ENCODE measurements at regions not wholly inside any gene's neighbourhood (a gene's known extent, or its start where the extent isn't known, plus 50 kb on each side); places are given as distances from the start of the nearest gene placed in this dataset.

DNA sequence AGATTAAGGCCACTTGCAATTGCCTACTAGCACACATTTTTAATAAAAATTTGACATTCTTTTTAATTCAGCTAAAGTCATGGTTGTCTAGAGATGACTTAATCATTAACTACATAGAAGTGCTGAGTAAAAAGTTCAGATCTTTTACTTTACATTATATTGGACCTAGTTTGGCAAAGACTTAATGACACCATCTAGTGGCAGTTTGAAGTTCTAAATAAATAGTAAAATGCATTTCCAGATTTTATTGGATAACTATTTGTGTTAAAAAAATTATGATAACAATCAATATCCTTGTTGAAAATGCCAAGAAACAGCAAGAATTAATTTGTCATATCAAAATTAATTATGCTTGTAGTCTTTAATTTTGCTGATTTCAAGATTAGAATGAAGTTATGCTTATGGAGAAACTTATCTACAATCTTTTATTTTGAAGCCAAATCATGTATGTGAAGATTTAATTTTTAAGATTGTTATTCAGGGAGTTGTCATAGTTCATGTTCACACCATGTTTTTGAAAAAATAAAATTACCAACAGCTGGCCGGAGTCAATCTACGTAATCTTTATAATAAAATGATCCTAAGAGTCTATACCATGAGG lies 69.6 kb upstream of the PJA2 start:
- TF ChIP-seq, protein P1, sequence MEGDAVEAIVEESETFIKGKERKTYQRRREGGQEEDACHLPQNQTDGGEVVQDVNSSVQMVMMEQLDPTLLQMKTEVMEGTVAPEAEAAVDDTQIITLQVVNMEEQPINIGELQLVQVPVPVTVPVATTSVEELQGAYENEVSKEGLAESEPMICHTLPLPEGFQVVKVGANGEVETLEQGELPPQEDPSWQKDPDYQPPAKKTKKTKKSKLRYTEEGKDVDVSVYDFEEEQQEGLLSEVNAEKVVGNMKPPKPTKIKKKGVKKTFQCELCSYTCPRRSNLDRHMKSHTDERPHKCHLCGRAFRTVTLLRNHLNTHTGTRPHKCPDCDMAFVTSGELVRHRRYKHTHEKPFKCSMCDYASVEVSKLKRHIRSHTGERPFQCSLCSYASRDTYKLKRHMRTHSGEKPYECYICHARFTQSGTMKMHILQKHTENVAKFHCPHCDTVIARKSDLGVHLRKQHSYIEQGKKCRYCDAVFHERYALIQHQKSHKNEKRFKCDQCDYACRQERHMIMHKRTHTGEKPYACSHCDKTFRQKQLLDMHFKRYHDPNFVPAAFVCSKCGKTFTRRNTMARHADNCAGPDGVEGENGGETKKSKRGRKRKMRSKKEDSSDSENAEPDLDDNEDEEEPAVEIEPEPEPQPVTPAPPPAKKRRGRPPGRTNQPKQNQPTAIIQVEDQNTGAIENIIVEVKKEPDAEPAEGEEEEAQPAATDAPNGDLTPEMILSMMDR (conservative IDR thresholded peaks at IDR 0.05; ENCODE audit: low read depth, low read length): peak; percentile 50
- no peak overlapping the region for H3K4me3 ChIP-seq (ENCODE audit: low read depth, low read length)
- DNase-seq (ENCODE audit: low read depth): no peak

DNA sequence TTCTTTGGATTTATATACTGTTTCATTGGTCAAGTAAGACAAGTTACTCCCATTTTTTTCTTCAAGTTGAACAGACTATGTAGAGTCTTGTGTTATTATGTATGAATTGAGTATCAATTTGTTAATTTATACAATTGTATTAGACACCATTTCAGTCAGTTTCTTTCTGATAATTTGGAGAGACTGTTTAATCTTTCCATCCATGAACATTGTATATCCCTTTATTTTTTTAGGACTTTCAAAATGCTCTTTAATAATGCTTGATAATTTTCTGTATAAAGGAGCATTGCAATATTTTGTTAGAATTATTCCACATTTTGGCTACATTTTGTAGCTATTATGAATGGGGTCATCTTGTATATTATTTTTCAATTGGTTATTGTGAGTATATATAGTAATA lies 69.1 kb upstream of the PJA2 start:
- TF ChIP-seq, protein P1 (conservative IDR thresholded peaks at IDR 0.05; ENCODE audit: low read depth, low read length): no peak
- H3K4me3 ChIP-seq (ENCODE audit: low read depth, low read length): no peak overlapping the region
- no peak for DNase-seq (ENCODE audit: low read depth)

- DNase-seq (ENCODE audit: low read depth): no peak
- TF ChIP-seq, protein P1 (conservative IDR thresholded peaks at IDR 0.05; ENCODE audit: low read depth, low read length): no peak
- no peak overlapping the region for H3K4me3 ChIP-seq (ENCODE audit: low read depth, low read length)
Observed at GRCh38 chr5:109476292-109476691, 66.5 kb upstream of the PJA2 start.

DNA sequence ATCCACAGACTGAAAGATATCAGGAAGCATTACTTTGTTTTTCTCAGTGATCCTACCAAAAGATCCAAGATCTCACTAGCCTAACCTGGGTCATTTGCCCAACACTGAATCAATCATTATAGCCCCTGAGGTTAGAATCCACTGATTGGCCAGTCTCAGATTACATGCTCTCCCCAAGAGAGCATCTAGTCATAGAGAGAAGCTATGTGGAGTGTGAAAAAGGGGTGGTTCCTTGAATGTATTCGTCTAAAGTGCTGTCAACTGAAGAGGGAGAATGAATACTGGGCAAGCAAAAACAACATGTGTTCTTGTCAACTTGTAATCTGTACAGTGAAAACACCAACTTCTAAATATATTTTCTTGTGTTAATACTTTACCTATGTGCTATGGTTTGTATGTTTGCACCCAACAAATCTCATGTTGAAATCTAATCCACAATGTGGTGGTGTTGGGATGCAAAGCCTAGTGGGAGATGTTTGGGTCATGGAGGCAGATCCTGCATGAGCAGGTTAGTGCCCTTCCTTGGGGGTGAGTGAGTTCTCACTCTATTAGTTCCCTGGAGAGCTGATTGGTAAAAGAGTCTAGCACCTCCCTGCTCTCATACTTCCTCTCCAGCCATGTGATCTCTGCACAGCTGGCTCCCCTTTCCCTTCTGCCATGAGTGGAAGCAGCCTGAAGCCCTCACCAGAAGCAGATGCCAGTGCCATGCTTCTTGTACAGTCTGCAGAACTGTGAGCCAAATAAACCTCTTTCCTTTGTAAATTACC lies 60.3 kb upstream of the PJA2 start:
- TF ChIP-seq, protein P1 (conservative IDR thresholded peaks at IDR 0.05; ENCODE audit: low read depth, low read length): no peak
- H3K4me3 ChIP-seq (ENCODE audit: low read depth, low read length): no peak overlapping the region
- DNase-seq (ENCODE audit: low read depth): no peak

- H3K4me3 ChIP-seq (ENCODE audit: low read depth, low read length): no peak overlapping the region
- TF ChIP-seq, protein P1 (conservative IDR thresholded peaks at IDR 0.05; ENCODE audit: low read depth, low read length): peak; percentile 84
- DNase-seq (ENCODE audit: low read depth): peak; percentile 41
Observed at GRCh38 chr5:109468737-109469420, 59.1 kb upstream of the PJA2 start.

- TF ChIP-seq, protein P1 (conservative IDR thresholded peaks at IDR 0.05; ENCODE audit: low read depth, low read length): no peak
- no peak for DNase-seq (ENCODE audit: low read depth)
- no peak overlapping the region for H3K4me3 ChIP-seq (ENCODE audit: low read depth, low read length)
Observed at GRCh38 chr5:109468288-109468676, 58.5 kb upstream of the PJA2 start.

All from epithelial cell of proximal tubule (primary cell).